WTC11 (cell line): ENCODE measurements at regions not wholly inside any gene's neighbourhood (a gene's known extent, or its start where the extent isn't known, plus 50 kb on each side); places are given as distances from the start of the nearest gene placed in this dataset.
"Not testable (repeated sequence)": the region's sequence is repeated elsewhere in the genome, so short reads cannot be mapped to it uniquely, and the experiment has no call there.

Experiments used
- ATAC-seq: fragments of 200-7000 bp; cut with Tn5 transposase; 2 replicates; pipeline ENCODE4 v1.10.0; 2021; ENCODE audit warnings: mild to moderate bottlenecking, moderate library complexity
- CTCF ChIA-PET: fragments of 300-600 bp; sonication (Branson Sonifier 250); formaldehyde crosslinking; loops from one replicate; lab custom pipeline; 2021; ENCODE audit warnings: antibody characterized with exemption; lab: Charles Lee
- POLR2A ChIA-PET: fragments of 350-600 bp; sonication (Branson Sonifier 250); formaldehyde crosslinking; loops from one replicate; lab custom pipeline; 2021; ENCODE audit warnings: antibody characterized with exemption; lab: Charles Lee
- DNase-seq: peaks from one replicate; pipeline ENCODE4 v3.0.0; 2021; ENCODE audit warnings: low spot score
- H3K27ac Mint-ChIP-seq: 2 replicates; pipeline ENCODE4 v1.8.0; 2021; ENCODE audit warnings: mixed read lengths
- H3K27me3 Mint-ChIP-seq: 2 replicates; pipeline ENCODE4 v1.8.0; 2021; ENCODE audit warnings: low read depth, mild to moderate bottlenecking, moderate library complexity, mixed read lengths
- H3K36me3 Mint-ChIP-seq: 2 replicates; pipeline ENCODE4 v1.8.0; 2021; ENCODE audit warnings: mixed read lengths
- H3K4me1 Mint-ChIP-seq: 2 replicates; pipeline ENCODE4 v1.8.0; 2022; ENCODE audit warnings: mixed read lengths
- H3K4me3 Mint-ChIP-seq: 2 replicates; pipeline ENCODE4 v1.8.0; 2021; ENCODE audit warnings: mild to moderate bottlenecking, moderate library complexity, mixed read lengths
- H3K9me3 Mint-ChIP-seq: 2 replicates; pipeline ENCODE4 v1.8.0; 2021; ENCODE audit warnings: mixed read lengths
- AR ChIP-seq: fragments of 250-450 bp; sonication (Bioruptor Pico); IDR thresholded peaks from 2 replicates; pipeline ENCODE4 v1.9.0; 2021; ENCODE audit warnings: mild to moderate bottlenecking
- ARID4B ChIP-seq: sonication (generic); formaldehyde crosslinking; IDR thresholded peaks from 2 replicates; pipeline ENCODE4 v1.8.0; 2023; ENCODE audit warnings: missing genetic modification reagents, mild to moderate bottlenecking, borderline replicate concordance
- ETV6 ChIP-seq: sonication (generic); formaldehyde crosslinking; IDR thresholded peaks from 2 replicates; pipeline ENCODE4 v1.8.1; 2022; ENCODE audit warnings: mild to moderate bottlenecking, missing genetic modification reagents
- FOXP1 ChIP-seq: sonication (generic); formaldehyde crosslinking; IDR thresholded peaks from 2 replicates; pipeline ENCODE4 v1.8.0; 2022; ENCODE audit warnings: missing genetic modification reagents, mild to moderate bottlenecking, moderate library complexity, borderline replicate concordance
- GRHL2 ChIP-seq: fragments of 250-450 bp; sonication (Bioruptor Pico); IDR thresholded peaks from 2 replicates; pipeline ENCODE4 v1.8.0; 2022; ENCODE audit warnings: mild to moderate bottlenecking, moderate library complexity; ENCODE audit not compliant: insufficient replicate concordance, severe bottlenecking
- KAT7 ChIP-seq: sonication (generic); formaldehyde crosslinking; IDR thresholded peaks from 2 replicates; pipeline ENCODE4 v1.8.1; 2023; ENCODE audit warnings: missing genetic modification reagents, mild to moderate bottlenecking, borderline replicate concordance
- NFATC4 ChIP-seq: fragments of 250-450 bp; sonication (Bioruptor Pico); IDR thresholded peaks from 2 replicates; pipeline ENCODE4 v1.9.0; 2021; ENCODE audit warnings: mild to moderate bottlenecking
- OVOL2 ChIP-seq: fragments of 250-450 bp; sonication (Bioruptor Pico); IDR thresholded peaks from 2 replicates; pipeline ENCODE4 v1.9.0; 2021; ENCODE audit warnings: mild to moderate bottlenecking, borderline replicate concordance
- RORB ChIP-seq: fragments of 250-450 bp; sonication (Bioruptor Pico); IDR thresholded peaks from 2 replicates; pipeline ENCODE4 v1.9.0; 2021; ENCODE audit warnings: mild to moderate bottlenecking
- SP1 ChIP-seq: sonication (generic); formaldehyde crosslinking; conservative IDR thresholded peaks from 2 replicates; pipeline ENCODE4 v1.8.1; 2022; ENCODE audit warnings: missing genetic modification reagents
- TCF7 ChIP-seq: sonication (generic); formaldehyde crosslinking; IDR thresholded peaks from 2 replicates; pipeline ENCODE4 v1.8.0; 2022; ENCODE audit warnings: mild to moderate bottlenecking, low read depth, missing genetic modification reagents, moderate library complexity
- ZNF138 ChIP-seq: sonication (generic); formaldehyde crosslinking; conservative IDR thresholded peaks from 2 replicates; pipeline ENCODE4 v1.8.1; 2022; ENCODE audit warnings: mild to moderate bottlenecking, moderate library complexity, missing genetic modification reagents
- ZNF281 ChIP-seq: sonication (generic); formaldehyde crosslinking; IDR thresholded peaks from 2 replicates; pipeline ENCODE4 v1.8.0; 2023; ENCODE audit warnings: mild to moderate bottlenecking, missing genetic modification reagents
- TF ChIP-seq, protein P1 (sequence below): sonication (generic); formaldehyde crosslinking; IDR thresholded peaks from 2 replicates; pipeline ENCODE4 v1.8.0; 2023; ENCODE audit warnings: missing genetic modification reagents
- TF ChIP-seq, protein P2 (sequence below): sonication (generic); formaldehyde crosslinking; conservative IDR thresholded peaks from 2 replicates; pipeline ENCODE4 v1.8.1; 2022; ENCODE audit warnings: mild to moderate bottlenecking, missing genetic modification reagents
- TF ChIP-seq, protein P3 (sequence below): sonication (generic); formaldehyde crosslinking; IDR thresholded peaks from 2 replicates; pipeline ENCODE4 v1.8.0; 2022; ENCODE audit warnings: missing genetic modification reagents

DNA sequence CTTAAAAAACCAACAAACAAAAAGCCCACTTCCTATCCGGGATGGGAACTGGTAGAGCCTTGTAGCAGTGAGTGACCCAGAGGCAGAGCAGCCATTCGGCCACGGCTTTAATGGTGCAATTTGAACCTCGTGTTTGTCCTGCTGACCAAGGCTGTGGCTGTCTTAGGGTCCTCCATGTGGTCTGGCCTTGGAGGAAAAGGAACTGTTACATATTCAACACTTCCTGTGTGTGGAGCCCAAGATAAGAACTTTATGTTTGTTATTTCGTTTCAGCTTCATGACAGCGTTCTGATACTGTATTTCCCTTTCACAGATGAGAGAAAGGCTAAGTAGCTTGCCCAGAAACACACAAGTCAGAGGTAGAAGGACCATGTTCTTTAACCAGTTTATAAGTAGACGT is 269.8 kb downstream of the SV2B start:
- H3K36me3 Mint-ChIP-seq: peaks cover 18% of the 10 kb centered on the region
- POLR2A ChIA-PET: no interaction called here
- peaks cover 16% of the 10 kb centered on the region for H3K4me1 Mint-ChIP-seq
- H3K27ac Mint-ChIP-seq: no peak overlapping the region
- peaks cover 59% of the 10 kb centered on the region for H3K9me3 Mint-ChIP-seq
- TF ChIP-seq, protein P1, sequence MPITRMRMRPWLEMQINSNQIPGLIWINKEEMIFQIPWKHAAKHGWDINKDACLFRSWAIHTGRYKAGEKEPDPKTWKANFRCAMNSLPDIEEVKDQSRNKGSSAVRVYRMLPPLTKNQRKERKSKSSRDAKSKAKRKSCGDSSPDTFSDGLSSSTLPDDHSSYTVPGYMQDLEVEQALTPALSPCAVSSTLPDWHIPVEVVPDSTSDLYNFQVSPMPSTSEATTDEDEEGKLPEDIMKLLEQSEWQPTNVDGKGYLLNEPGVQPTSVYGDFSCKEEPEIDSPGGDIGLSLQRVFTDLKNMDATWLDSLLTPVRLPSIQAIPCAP (CRISPR knock-in tag): no peak
- TF ChIP-seq FOXP1 (CRISPR knock-in tag): no peak
- TF ChIP-seq SP1 (CRISPR knock-in tag): no peak
- no peak for TF ChIP-seq TCF7 (CRISPR knock-in tag)
- no peak for TF ChIP-seq RORB (CRISPR knock-in tag)
- TF ChIP-seq OVOL2: no peak
- TF ChIP-seq NFATC4 (CRISPR knock-in tag): no peak
- TF ChIP-seq AR (CRISPR knock-in tag): no peak
- peaks cover 5% of the 10 kb centered on the region; the same call in 1 of the 2 replicates for H3K27me3 Mint-ChIP-seq
- no peak for ATAC-seq
- DNase-seq: no peak
- CTCF ChIA-PET: interaction anchor here (0.6 kb wide), 1 partner anchor 1718 kb away, joined by 3 read pairs; no protein-coding TSS in a partner anchor
- H3K4me3 Mint-ChIP-seq: no peak overlapping the region

DNA sequence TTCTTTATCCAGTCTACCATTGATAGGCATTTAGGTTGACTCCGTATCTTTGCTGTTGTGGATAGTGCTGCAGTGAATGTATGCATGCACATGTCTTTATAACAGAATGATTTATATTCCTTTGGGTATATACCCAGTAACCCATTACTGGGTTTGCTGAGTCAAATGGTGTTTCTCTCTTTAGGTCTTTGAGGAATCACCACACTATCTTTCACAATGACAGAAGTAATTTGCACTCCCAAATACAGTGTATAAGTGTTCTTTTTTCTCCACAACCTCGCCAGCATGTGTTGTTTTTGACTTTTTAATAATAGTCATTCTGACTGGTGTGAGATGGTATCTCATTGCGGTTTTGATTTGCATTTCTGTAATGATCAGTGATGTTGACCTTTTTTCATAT is 271.3 kb downstream of the SV2B start:
- ATAC-seq, H3K27ac Mint-ChIP-seq, CTCF ChIA-PET, POLR2A ChIA-PET, DNase-seq, H3K27me3 Mint-ChIP-seq, H3K4me3 Mint-ChIP-seq: not testable (repeated sequence)
- Mint-ChIP-seq H3K9me3 (peaks cover 53% of the 10 kb centered on the region), H3K36me3 (peaks cover 12% of the 10 kb centered on the region), H3K4me1 (peaks cover 16% of the 10 kb centered on the region)

DNA sequence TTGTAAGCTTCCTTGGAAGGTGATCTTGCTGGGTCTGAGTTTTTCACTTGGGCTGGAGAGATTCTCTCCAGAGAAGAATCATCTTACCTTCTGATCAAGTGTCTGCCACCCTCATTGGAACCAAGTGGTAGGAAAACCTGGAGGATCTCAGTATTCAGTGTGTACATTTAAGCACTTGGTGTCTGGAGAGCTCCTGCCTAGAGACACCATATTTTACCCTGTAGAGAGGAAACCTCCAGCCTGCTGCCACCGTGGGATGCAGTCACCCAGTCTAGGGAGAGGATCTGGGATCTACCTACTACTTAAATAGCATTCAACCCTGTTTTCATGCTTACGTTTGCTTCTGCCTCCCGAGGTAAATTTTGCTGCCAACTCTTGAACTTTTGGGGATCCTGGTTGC is 274.3 kb downstream of the SV2B start:
- no peak for ATAC-seq
- Mint-ChIP-seq H3K4me1 (peaks cover 2% of the 10 kb centered on the region; the same call in 1 of the 2 replicates), H3K27ac (no peak overlapping the region), H3K36me3 (peaks cover 12% of the 10 kb centered on the region), H3K9me3 (peaks cover 52% of the 10 kb centered on the region), H3K4me3 (no peak overlapping the region), H3K27me3 (peaks cover 5% of the 10 kb centered on the region; the same call in 1 of the 2 replicates)
- POLR2A ChIA-PET: no interaction called here
- no peak for DNase-seq
- CTCF ChIA-PET: no interaction called here
- TF ChIP-seq ARID4B (CRISPR knock-in tag) (no peak), ETV6 (CRISPR knock-in tag) (no peak), KAT7 (no peak), ZNF281 (CRISPR knock-in tag) (no peak), ZNF138 (CRISPR knock-in tag) (no peak), GRHL2 (CRISPR knock-in tag) (no peak)
- TF ChIP-seq, protein P2, sequence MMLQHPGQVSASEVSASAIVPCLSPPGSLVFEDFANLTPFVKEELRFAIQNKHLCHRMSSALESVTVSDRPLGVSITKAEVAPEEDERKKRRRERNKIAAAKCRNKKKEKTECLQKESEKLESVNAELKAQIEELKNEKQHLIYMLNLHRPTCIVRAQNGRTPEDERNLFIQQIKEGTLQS (CRISPR knock-in tag): no peak
- TF ChIP-seq, protein P3, sequence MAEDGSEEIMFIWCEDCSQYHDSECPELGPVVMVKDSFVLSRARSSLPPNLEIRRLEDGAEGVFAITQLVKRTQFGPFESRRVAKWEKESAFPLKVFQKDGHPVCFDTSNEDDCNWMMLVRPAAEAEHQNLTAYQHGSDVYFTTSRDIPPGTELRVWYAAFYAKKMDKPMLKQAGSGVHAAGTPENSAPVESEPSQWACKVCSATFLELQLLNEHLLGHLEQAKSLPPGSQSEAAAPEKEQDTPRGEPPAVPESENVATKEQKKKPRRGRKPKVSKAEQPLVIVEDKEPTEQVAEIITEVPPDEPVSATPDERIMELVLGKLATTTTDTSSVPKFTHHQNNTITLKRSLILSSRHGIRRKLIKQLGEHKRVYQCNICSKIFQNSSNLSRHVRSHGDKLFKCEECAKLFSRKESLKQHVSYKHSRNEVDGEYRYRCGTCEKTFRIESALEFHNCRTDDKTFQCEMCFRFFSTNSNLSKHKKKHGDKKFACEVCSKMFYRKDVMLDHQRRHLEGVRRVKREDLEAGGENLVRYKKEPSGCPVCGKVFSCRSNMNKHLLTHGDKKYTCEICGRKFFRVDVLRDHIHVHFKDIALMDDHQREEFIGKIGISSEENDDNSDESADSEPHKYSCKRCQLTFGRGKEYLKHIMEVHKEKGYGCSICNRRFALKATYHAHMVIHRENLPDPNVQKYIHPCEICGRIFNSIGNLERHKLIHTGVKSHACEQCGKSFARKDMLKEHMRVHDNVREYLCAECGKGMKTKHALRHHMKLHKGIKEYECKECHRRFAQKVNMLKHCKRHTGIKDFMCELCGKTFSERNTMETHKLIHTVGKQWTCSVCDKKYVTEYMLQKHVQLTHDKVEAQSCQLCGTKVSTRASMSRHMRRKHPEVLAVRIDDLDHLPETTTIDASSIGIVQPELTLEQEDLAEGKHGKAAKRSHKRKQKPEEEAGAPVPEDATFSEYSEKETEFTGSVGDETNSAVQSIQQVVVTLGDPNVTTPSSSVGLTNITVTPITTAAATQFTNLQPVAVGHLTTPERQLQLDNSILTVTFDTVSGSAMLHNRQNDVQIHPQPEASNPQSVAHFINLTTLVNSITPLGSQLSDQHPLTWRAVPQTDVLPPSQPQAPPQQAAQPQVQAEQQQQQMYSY (CRISPR knock-in tag): no peak
